SK-N-SH treated with all-trans-retinoic acid at 6 μM for 48 hours (cell line): ENCODE measurements at regions not wholly inside any gene's neighbourhood (a gene's known extent, or its start where the extent isn't known, plus 50 kb on each side); places are given as distances from the start of the nearest gene placed in this dataset.
A peak's percentile ranks its signal among the peaks of the same experiment; 100 is the strongest.

Experiments
- ATAC-seq: fragments of 200-7000 bp; cut with Tn5 transposase; 3 replicates; pipeline ENCODE4 v1.9.1; 2020; ENCODE audit warnings: mild to moderate bottlenecking, moderate library complexity
- BACH2 ChIP-seq: fragments of 250-450 bp; sonication (Bioruptor Pico); IDR thresholded peaks from 2 replicates; pipeline ENCODE4 v1.9.0; 2021; ENCODE audit warnings: mild to moderate bottlenecking, borderline replicate concordance
- CSDC2 ChIP-seq: fragments of 250-450 bp; sonication (Bioruptor Pico); IDR thresholded peaks from 2 replicates; pipeline ENCODE4 v1.5.0; 2020; ENCODE audit warnings: mild to moderate bottlenecking, moderate library complexity
- GLIS3 ChIP-seq: fragments of 250-450 bp; sonication (Bioruptor Pico); IDR thresholded peaks from 2 replicates; pipeline ENCODE4 v1.5.0; 2020; ENCODE audit warnings: mild to moderate bottlenecking, moderate library complexity
- ISL1 ChIP-seq: fragments of 250-450 bp; sonication (Bioruptor Pico); IDR thresholded peaks from 2 replicates; pipeline ENCODE4 v2.1.2; 2022; ENCODE audit warnings: mild to moderate bottlenecking, moderate library complexity
- OSR1 ChIP-seq: fragments of 250-450 bp; sonication (Bioruptor Pico); IDR thresholded peaks from 2 replicates; pipeline ENCODE4 v1.8.0; 2022; ENCODE audit warnings: moderate library complexity, mild to moderate bottlenecking, inconsistent platforms
- PPARA ChIP-seq: fragments of 250-450 bp; sonication (Bioruptor Pico); IDR thresholded peaks from 2 replicates; pipeline ENCODE4 v1.5.0; 2020; ENCODE audit warnings: mild to moderate bottlenecking, borderline replicate concordance
- TCF4 ChIP-seq: fragments of 250-450 bp; sonication (Bioruptor Pico); IDR thresholded peaks from 2 replicates; pipeline ENCODE4 v1.8.0; 2021; ENCODE audit warnings: mild to moderate bottlenecking, moderate library complexity, borderline replicate concordance
- TOX ChIP-seq: fragments of 250-450 bp; sonication (Bioruptor Pico); IDR thresholded peaks from 2 replicates; pipeline ENCODE4 v1.8.0; 2021; ENCODE audit warnings: mild to moderate bottlenecking, moderate library complexity, borderline replicate concordance
- ZC3H10 ChIP-seq: fragments of 250-450 bp; sonication (Bioruptor Pico); IDR thresholded peaks from 2 replicates; pipeline ENCODE4 v1.5.1; 2021; ENCODE audit warnings: mild to moderate bottlenecking, moderate library complexity
- ZFP3 ChIP-seq: fragments of 250-450 bp; sonication (Bioruptor Pico); IDR thresholded peaks from 2 replicates; pipeline ENCODE4 v1.5.0; 2020; ENCODE audit warnings: mild to moderate bottlenecking, moderate library complexity
- ZFP30 ChIP-seq: fragments of 450-650 bp; formaldehyde crosslinking; IDR thresholded peaks from 2 replicates; pipeline ENCODE4 v1.5.0; 2022; ENCODE audit warnings: mild to moderate bottlenecking, moderate library complexity
- ZNF565 ChIP-seq: fragments of 450-650 bp; formaldehyde crosslinking; conservative IDR thresholded peaks from 2 replicates; pipeline ENCODE4 v1.5.0; 2020; ENCODE audit warnings: low read depth, mild to moderate bottlenecking, moderate library complexity
- ZNF70 ChIP-seq: fragments of 450-650 bp; formaldehyde crosslinking; IDR thresholded peaks from 2 replicates; pipeline ENCODE4 v1.5.0; 2020; ENCODE audit warnings: mild to moderate bottlenecking, moderate library complexity
- ZNF8 ChIP-seq: fragments of 450-650 bp; formaldehyde crosslinking; IDR thresholded peaks from 2 replicates; pipeline ENCODE4 v1.5.0; 2020; ENCODE audit warnings: mild to moderate bottlenecking, moderate library complexity
- TF ChIP-seq, protein P1 (sequence below): fragments of 250-450 bp; sonication (Bioruptor Pico); IDR thresholded peaks from 2 replicates; pipeline ENCODE4 v1.5.1; 2020; ENCODE audit warnings: low read depth, mild to moderate bottlenecking, moderate library complexity
- TF ChIP-seq, protein P2 (sequence below): fragments of 250-450 bp; sonication (Bioruptor Pico); IDR thresholded peaks from 2 replicates; pipeline ENCODE4 v1.5.0; 2020; ENCODE audit warnings: mild to moderate bottlenecking, moderate library complexity
- TF ChIP-seq, protein P3 (sequence below): fragments of 250-450 bp; sonication (Bioruptor Pico); IDR thresholded peaks from 2 replicates; pipeline ENCODE4 v1.8.0; 2020; ENCODE audit warnings: mild to moderate bottlenecking, moderate library complexity, borderline replicate concordance
- TF ChIP-seq, protein P4 (sequence below): fragments of 250-450 bp; sonication (Bioruptor Pico); IDR thresholded peaks from 2 replicates; pipeline ENCODE4 v1.8.0; 2021; ENCODE audit warnings: low read depth, mild to moderate bottlenecking, moderate library complexity, borderline replicate concordance
- TF ChIP-seq, protein P5 (sequence below): fragments of 250-450 bp; sonication (Bioruptor Pico); IDR thresholded peaks from 2 replicates; pipeline ENCODE4 v1.5.1; 2021; ENCODE audit warnings: mild to moderate bottlenecking, moderate library complexity

DNA sequence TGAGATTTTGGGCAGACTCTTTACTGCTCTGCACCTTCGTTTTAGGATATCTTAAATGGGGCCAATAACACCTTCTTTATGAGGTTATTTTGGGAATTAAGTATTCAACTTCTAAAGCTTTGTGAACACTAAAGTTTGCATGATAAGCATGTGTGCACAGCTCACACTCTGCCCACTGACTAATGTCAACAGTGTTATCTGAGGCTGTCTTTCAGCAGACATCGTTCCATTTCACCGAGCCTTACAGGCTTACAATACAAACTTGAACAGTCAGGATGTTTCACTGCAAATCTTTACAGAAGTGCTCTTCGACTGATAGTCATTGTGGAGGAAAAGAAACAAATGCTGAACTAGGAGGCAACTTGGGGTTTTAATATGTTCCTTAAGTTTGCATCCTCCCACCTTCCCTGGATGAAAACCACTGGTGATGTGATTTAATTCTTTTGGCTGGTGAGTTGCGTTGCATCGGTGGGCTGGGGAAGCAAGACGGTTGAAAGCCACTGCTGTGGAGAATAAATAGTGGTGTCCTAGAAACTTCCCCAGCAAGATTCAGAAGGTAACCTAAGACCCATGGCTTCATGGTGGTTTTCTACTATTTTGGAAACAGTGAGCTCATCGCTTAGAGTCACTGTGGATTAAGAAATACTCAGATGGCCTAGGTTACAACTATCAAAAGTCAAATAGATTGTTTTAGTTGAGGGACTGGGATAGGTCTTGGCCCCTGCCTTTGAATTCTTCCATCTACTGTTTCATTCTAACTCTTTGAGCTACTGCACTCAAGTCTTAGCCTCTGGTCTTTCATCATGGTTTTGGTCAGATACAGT, 167.2 kb upstream of the MAP3K7 start:
- TF ChIP-seq, protein P1, sequence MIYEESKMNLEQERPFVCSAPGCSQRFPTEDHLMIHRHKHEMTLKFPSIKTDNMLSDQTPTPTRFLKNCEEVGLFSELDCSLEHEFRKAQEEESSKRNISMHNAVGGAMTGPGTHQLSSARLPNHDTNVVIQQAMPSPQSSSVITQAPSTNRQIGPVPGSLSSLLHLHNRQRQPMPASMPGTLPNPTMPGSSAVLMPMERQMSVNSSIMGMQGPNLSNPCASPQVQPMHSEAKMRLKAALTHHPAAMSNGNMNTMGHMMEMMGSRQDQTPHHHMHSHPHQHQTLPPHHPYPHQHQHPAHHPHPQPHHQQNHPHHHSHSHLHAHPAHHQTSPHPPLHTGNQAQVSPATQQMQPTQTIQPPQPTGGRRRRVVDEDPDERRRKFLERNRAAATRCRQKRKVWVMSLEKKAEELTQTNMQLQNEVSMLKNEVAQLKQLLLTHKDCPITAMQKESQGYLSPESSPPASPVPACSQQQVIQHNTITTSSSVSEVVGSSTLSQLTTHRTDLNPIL (CRISPR knock-in tag), result no peak
- TF ChIP-seq BACH2 (CRISPR knock-in tag), result no peak
- TF ChIP-seq ZNF70 (CRISPR knock-in tag), result no peak
- no peak for TF ChIP-seq ZFP3 (CRISPR knock-in tag)
- no peak for TF ChIP-seq TOX
- no peak for TF ChIP-seq ZC3H10
- no peak for TF ChIP-seq OSR1 (CRISPR knock-in tag)

DNA sequence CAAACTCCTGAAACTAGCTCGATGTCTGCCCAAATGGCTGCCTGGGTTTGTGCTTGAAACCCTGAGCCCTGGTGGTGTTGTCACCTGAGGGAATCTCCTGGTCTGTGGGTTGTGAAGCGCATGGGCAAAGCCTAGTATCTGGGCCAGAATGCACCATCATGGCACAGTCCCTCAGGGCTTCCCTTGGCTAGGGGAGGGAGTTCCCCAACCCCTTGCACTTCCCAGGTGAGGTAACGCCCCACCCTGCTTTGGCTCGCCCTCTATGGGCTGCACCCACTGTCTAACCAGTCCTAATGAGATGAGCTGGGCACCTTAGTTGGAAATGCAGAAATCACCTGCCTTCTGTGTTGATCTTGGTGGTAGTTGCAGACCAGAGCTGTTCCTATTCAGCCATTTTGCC, 152.9 kb upstream of the MAP3K7 start:
- TF ChIP-seq OSR1 (CRISPR knock-in tag), result no peak
- no peak for TF ChIP-seq BACH2 (CRISPR knock-in tag)
- no peak for TF ChIP-seq TOX
- no peak for TF ChIP-seq ZC3H10
- TF ChIP-seq, protein P2, sequence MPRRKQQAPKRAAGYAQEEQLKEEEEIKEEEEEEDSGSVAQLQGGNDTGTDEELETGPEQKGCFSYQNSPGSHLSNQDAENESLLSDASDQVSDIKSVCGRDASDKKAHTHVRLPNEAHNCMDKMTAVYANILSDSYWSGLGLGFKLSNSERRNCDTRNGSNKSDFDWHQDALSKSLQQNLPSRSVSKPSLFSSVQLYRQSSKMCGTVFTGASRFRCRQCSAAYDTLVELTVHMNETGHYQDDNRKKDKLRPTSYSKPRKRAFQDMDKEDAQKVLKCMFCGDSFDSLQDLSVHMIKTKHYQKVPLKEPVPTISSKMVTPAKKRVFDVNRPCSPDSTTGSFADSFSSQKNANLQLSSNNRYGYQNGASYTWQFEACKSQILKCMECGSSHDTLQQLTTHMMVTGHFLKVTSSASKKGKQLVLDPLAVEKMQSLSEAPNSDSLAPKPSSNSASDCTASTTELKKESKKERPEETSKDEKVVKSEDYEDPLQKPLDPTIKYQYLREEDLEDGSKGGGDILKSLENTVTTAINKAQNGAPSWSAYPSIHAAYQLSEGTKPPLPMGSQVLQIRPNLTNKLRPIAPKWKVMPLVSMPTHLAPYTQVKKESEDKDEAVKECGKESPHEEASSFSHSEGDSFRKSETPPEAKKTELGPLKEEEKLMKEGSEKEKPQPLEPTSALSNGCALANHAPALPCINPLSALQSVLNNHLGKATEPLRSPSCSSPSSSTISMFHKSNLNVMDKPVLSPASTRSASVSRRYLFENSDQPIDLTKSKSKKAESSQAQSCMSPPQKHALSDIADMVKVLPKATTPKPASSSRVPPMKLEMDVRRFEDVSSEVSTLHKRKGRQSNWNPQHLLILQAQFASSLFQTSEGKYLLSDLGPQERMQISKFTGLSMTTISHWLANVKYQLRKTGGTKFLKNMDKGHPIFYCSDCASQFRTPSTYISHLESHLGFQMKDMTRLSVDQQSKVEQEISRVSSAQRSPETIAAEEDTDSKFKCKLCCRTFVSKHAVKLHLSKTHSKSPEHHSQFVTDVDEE, result no peak
- no peak for TF ChIP-seq ZFP3 (CRISPR knock-in tag)
- no peak for TF ChIP-seq ISL1 (CRISPR knock-in tag)
- TF ChIP-seq ZFP30, result no peak
- no peak for TF ChIP-seq ZNF565 (CRISPR knock-in tag)
- TF ChIP-seq ZNF8 (CRISPR knock-in tag), result no peak
- TF ChIP-seq PPARA (CRISPR knock-in tag), result no peak
- no peak for TF ChIP-seq GLIS3 (CRISPR knock-in tag)

More for the DNA sequence above, 167.2 kb upstream of the MAP3K7 start:
- peak; percentile 51 for ATAC-seq

DNA sequence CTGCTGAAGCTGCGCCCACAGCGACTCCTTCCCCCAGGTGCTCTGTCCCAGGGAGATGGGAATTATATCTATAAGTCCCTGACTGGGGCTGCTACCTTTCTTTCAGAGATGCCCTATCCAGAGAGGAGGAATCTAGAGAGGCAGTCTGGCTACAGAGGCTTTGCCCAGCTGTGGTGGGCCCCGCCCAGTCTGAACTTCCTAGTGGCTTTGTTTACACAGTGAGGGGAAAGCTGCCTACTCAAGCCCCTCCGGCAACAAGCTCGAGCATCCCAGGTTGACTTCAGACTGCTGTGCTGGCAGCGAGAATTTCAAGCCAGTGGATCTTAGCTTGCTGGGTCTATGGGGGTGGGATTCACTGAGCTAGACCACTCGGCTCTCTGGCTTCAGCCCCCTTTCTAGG, 152.5 kb upstream of the MAP3K7 start:
- TF ChIP-seq BACH2 (CRISPR knock-in tag) (no peak), GLIS3 (CRISPR knock-in tag) (no peak), OSR1 (CRISPR knock-in tag) (no peak), ZNF565 (CRISPR knock-in tag) (no peak), ZFP30 (no peak)
- TF ChIP-seq, protein P1 (CRISPR knock-in tag), result no peak
- ATAC-seq, result no peak

More for the DNA sequence above, 152.9 kb upstream of the MAP3K7 start:
- no peak for ATAC-seq

DNA sequence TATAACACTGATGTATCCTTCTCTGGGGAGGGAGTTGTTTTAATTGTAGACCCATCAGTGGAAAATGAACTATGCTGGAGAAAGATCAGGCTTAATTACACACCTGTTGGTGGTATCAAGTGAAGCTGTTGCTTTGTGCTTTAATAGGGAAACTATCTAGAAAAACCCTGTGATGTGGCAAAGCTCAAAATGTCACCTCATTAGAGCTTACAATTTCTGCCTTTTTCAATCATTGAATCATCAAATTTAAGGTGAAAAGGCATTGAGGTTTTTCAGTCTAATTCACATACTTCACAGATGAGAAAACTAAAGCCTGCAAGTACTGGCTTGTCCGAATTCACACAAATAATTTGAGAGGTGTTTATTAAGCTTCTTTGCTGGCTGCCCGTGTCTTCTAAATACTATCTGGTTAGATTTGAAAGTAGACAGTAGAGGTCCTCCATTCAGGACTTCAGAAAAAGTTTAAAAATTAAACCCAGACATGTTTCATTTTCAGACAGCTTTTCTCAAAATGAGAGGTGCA, 143.3 kb upstream of the MAP3K7 start:
- no peak for TF ChIP-seq ZNF8 (CRISPR knock-in tag)
- TF ChIP-seq, protein P3, sequence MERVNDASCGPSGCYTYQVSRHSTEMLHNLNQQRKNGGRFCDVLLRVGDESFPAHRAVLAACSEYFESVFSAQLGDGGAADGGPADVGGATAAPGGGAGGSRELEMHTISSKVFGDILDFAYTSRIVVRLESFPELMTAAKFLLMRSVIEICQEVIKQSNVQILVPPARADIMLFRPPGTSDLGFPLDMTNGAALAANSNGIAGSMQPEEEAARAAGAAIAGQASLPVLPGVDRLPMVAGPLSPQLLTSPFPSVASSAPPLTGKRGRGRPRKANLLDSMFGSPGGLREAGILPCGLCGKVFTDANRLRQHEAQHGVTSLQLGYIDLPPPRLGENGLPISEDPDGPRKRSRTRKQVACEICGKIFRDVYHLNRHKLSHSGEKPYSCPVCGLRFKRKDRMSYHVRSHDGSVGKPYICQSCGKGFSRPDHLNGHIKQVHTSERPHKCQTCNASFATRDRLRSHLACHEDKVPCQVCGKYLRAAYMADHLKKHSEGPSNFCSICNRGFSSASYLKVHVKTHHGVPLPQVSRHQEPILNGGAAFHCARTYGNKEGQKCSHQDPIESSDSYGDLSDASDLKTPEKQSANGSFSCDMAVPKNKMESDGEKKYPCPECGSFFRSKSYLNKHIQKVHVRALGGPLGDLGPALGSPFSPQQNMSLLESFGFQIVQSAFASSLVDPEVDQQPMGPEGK (CRISPR knock-in tag), result no peak
- ATAC-seq, result no peak

DNA sequence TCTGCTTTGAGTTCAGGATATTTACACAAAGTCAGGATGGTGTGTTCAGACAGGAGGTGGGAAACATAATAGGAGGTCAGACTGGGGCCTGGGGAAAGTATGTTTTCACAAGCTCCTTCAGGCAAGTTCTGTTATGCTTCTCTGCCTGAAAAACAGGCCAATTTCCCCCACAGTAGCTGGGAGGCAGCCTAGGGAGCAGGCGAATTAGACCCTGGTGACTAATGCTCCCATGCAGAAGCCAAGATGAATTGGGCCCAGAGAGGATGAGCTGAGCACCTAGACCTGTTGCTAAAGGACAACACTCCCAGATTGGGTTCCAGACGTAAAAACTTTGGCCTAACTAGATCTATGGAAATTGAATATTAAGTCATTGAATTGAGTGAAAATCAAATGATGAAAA, 142.2 kb upstream of the MAP3K7 start:
- no peak for ATAC-seq
- TF ChIP-seq CSDC2 (no peak), BACH2 (CRISPR knock-in tag) (no peak), ZFP30 (no peak), TCF4 (no peak), ZNF565 (CRISPR knock-in tag) (no peak), GLIS3 (CRISPR knock-in tag) (no peak)
- TF ChIP-seq, protein P4, sequence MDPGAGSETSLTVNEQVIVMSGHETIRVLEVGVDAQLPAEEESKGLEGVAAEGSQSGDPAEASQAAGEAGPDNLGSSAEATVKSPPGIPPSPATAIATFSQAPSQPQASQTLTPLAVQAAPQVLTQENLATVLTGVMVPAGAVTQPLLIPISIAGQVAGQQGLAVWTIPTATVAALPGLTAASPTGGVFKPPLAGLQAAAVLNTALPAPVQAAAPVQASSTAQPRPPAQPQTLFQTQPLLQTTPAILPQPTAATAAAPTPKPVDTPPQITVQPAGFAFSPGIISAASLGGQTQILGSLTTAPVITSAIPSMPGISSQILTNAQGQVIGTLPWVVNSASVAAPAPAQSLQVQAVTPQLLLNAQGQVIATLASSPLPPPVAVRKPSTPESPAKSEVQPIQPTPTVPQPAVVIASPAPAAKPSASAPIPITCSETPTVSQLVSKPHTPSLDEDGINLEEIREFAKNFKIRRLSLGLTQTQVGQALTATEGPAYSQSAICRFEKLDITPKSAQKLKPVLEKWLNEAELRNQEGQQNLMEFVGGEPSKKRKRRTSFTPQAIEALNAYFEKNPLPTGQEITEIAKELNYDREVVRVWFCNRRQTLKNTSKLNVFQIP (CRISPR knock-in tag), result no peak
- TF ChIP-seq, protein P5, sequence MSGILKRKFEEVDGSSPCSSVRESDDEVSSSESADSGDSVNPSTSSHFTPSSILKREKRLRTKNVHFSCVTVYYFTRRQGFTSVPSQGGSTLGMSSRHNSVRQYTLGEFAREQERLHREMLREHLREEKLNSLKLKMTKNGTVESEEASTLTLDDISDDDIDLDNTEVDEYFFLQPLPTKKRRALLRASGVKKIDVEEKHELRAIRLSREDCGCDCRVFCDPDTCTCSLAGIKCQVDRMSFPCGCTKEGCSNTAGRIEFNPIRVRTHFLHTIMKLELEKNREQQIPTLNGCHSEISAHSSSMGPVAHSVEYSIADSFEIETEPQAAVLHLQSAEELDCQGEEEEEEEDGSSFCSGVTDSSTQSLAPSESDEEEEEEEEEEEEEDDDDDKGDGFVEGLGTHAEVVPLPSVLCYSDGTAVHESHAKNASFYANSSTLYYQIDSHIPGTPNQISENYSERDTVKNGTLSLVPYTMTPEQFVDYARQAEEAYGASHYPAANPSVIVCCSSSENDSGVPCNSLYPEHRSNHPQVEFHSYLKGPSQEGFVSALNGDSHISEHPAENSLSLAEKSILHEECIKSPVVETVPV (CRISPR knock-in tag), result no peak
- TF ChIP-seq, protein P3 (CRISPR knock-in tag), result no peak
